ENCODE measurements at regions not wholly inside any gene's neighbourhood (a gene's known extent, or its start where the extent isn't known, plus 50 kb on each side); places are given as distances from the start of the nearest gene placed in this dataset.

DNA sequence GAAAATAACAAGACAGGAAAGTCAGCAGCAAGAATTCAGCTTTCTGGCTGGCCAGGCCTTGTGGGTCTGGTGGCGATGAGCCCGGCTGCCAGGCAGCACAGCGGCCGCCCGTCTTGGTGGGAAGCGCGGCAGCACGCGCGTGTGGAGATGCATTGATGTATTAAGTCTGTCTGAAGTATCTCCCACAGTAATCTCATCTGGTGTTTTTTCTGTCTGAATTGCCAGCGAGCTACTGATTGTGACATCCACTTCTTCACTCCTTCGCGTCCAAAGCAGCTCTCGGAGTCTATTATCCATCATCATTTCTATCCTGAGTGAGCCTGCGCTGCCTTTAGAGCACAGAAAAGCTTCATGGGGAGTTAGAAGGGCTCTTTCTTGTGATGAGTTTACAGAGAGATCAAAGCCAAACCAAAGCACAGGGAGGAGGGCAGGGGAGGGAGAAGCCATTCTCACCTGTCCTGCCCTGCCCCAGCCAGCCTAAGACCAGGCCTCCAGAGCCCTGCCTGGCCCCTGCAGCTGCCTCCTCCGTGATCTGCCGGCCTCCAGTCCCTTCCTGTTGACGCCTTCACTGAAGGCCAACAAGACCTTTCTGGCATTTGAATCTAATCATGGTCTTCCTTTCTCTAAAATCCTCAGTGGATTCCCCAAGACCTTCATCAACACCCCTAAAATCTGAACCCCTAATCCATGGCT lies 1419.0 kb downstream of the TBC1D22A start:
- TF ChIP-seq, protein P1, sequence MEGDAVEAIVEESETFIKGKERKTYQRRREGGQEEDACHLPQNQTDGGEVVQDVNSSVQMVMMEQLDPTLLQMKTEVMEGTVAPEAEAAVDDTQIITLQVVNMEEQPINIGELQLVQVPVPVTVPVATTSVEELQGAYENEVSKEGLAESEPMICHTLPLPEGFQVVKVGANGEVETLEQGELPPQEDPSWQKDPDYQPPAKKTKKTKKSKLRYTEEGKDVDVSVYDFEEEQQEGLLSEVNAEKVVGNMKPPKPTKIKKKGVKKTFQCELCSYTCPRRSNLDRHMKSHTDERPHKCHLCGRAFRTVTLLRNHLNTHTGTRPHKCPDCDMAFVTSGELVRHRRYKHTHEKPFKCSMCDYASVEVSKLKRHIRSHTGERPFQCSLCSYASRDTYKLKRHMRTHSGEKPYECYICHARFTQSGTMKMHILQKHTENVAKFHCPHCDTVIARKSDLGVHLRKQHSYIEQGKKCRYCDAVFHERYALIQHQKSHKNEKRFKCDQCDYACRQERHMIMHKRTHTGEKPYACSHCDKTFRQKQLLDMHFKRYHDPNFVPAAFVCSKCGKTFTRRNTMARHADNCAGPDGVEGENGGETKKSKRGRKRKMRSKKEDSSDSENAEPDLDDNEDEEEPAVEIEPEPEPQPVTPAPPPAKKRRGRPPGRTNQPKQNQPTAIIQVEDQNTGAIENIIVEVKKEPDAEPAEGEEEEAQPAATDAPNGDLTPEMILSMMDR (IDR thresholded peaks at IDR 0.05; ENCODE audit: insufficient read depth, low read length, poor library complexity, severe bottlenecking), result no peak
- no peak overlapping the region for H3K4me3 ChIP-seq (replicated peaks; ENCODE audit: low read depth, low read length)
- H3K27me3 ChIP-seq (replicated peaks; ENCODE audit: control insufficient read depth, insufficient read depth, low read length), result no peaks in the 10 kb centered on the region
- DNase-seq (ENCODE audit: extremely low read depth, insufficient read length), result no peak
- H3K36me3 ChIP-seq (ENCODE audit: control insufficient read depth, insufficient read depth, low read length), result no peaks in the 10 kb centered on the region

DNA sequence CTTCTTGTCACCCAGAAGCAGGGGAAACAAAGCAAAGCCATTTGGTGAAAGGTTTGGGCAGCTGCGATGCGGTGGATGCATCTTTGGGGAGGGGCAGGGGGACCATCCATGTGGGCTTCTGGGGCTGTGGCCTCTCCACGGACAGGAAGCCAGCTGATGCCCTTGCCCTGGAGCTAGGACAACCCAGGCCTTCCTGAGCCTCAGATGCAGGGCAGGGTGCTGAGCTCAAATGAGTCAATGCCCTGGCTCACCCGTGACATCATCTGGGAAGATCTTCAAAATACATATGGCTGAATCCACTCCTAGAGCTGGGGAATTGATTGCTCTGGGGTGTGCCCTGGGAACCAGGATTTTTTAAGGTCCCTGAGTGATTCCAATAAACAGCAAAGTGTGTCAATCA lies 1418.2 kb downstream of the TBC1D22A start:
- no peak for DNase-seq (ENCODE audit: extremely low read depth, insufficient read length)
- TF ChIP-seq, protein P1 (IDR thresholded peaks at IDR 0.05; ENCODE audit: insufficient read depth, low read length, poor library complexity, severe bottlenecking), result no peak
- Histone ChIP-seq H3K36me3 (ENCODE audit: control insufficient read depth, insufficient read depth, low read length) (no peaks in the 10 kb centered on the region), H3K4me3 (replicated peaks; ENCODE audit: low read depth, low read length) (no peak overlapping the region), H3K27me3 (replicated peaks; ENCODE audit: control insufficient read depth, insufficient read depth, low read length) (no peaks in the 10 kb centered on the region)

- no peak overlapping the region for H3K4me3 ChIP-seq (replicated peaks; ENCODE audit: low read depth, low read length)
- H3K27me3 ChIP-seq (replicated peaks; ENCODE audit: control insufficient read depth, insufficient read depth, low read length), result no peaks in the 10 kb centered on the region
- no peak for DNase-seq (ENCODE audit: extremely low read depth, insufficient read length)
- TF ChIP-seq, protein P1 (IDR thresholded peaks at IDR 0.05; ENCODE audit: insufficient read depth, low read length, poor library complexity, severe bottlenecking), result no peak
- H3K36me3 ChIP-seq (ENCODE audit: control insufficient read depth, insufficient read depth, low read length), result no peaks in the 10 kb centered on the region
These were observed 1417.4 kb downstream of the TBC1D22A start for GRCh38 chr22:48179571-48180546.

DNA sequence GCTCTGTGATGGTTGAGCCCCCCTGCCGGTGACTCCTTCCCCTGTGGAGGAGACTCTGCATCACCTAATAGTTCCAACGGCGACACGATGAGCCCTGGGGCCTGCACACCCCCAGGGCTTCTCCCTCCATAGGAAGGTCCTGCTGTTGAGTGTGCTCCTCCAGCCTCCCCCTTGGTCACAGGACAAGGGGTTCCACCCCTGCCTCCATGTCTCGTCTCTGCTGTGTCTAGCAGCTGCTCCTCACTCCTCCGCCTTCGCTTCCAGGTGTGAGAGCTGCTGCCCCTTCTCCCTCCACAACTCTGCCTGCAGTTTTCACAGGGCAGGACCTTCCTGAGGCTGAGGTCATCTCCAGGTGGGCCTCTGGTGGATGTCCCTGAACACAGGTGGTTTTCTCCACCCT lies 1416.1 kb downstream of the TBC1D22A start:
- no peak overlapping the region for H3K4me3 ChIP-seq (replicated peaks; ENCODE audit: low read depth, low read length)
- TF ChIP-seq, protein P1 (IDR thresholded peaks at IDR 0.05; ENCODE audit: insufficient read depth, low read length, poor library complexity, severe bottlenecking), result no peak
- DNase-seq (ENCODE audit: extremely low read depth, insufficient read length), result no peak
- H3K36me3 ChIP-seq (ENCODE audit: control insufficient read depth, insufficient read depth, low read length), result no peaks in the 10 kb centered on the region
- no peaks in the 10 kb centered on the region for H3K27me3 ChIP-seq (replicated peaks; ENCODE audit: control insufficient read depth, insufficient read depth, low read length)

DNA sequence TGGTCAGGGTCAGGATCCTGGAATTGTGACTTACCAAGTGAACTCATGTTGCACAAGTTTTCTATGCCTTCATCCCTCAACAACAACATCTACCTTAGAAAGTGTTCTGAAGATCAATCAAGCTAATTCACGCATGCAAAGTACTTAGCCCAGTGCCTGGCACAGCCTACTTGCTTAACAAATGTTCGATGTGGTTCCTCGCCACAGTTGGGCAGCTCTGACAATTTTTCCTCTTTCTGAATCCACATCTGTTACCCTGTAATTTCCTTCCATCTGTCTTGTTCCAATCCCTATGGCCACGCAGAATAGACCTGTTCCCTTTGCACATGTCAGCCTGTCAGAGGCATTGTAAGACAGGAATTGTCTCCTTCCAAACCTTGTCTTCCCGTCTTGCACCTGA lies 1415.2 kb downstream of the TBC1D22A start:
- DNase-seq (ENCODE audit: extremely low read depth, insufficient read length), result no peak
- TF ChIP-seq, protein P1 (IDR thresholded peaks at IDR 0.05; ENCODE audit: insufficient read depth, low read length, poor library complexity, severe bottlenecking), result no peak
- no peak overlapping the region for H3K4me3 ChIP-seq (replicated peaks; ENCODE audit: low read depth, low read length)

More for the DNA sequence above, 1415.2 kb downstream of the TBC1D22A start:
- H3K27me3 ChIP-seq (replicated peaks; ENCODE audit: control insufficient read depth, insufficient read depth, low read length), result no peaks in the 10 kb centered on the region
- H3K36me3 ChIP-seq (ENCODE audit: control insufficient read depth, insufficient read depth, low read length), result no peaks in the 10 kb centered on the region
